Mesothelial cell of epicardium (in vitro differentiated cells): ENCODE measurements at regions not wholly inside any gene's neighbourhood (a gene's known extent, or its start where the extent isn't known, plus 50 kb on each side); places are given as distances from the start of the nearest gene placed in this dataset.

ENCODE experiments used
- DNase-seq, 2 experiments: peaks; one replicate each; pipeline ENCODE4 v3.0.0; 2021; ENCODE audit warnings: low spot score in 2 of 2; ENCODE audit not compliant: unreplicated experiment in 2 of 2
- H3K27ac Mint-ChIP-seq: 2 replicates; pipeline ENCODE4 v1.8.0; 2021; ENCODE audit warnings: mixed read lengths
- H3K27me3 Mint-ChIP-seq: 2 replicates; pipeline ENCODE4 v1.8.0; 2021; ENCODE audit warnings: low read depth, mixed read lengths
- H3K36me3 Mint-ChIP-seq: 2 replicates; pipeline ENCODE4 v1.8.0; 2021; ENCODE audit warnings: mixed read lengths
- H3K4me1 Mint-ChIP-seq: 2 replicates; pipeline ENCODE4 v1.8.0; 2021; ENCODE audit warnings: mixed read lengths
- H3K4me3 Mint-ChIP-seq: 2 replicates; pipeline ENCODE4 v1.8.0; 2021; ENCODE audit warnings: mild to moderate bottlenecking, moderate library complexity, mixed read lengths
- H3K9me3 Mint-ChIP-seq: 2 replicates; pipeline ENCODE4 v1.8.0; 2021; ENCODE audit warnings: mixed read lengths
- CTCF ChIP-seq: fragments of 200-600 bp; sonication (generic); IDR thresholded peaks from one replicate; pipeline ENCODE4 v1.5.0; 2021; ENCODE audit warnings: antibody characterized with exemption; ENCODE audit not compliant: unreplicated experiment

DNA sequence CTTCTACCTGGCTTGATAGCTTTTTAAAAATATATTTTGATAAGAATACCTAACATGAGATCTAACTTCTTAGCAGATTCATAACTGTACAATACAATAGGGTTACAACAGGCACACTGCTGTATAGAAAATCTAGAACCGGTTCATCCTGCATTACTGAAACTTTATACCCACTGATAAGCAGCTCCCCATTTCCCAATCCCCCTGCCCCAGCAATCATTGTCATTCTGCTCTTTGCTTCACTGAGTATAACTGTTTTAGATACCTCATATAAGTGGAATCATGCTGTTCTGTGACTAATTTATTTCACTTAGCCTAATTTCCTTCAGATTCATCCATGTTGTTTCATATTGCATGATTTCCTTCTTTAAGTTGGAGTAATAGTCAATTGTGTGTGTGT lies 906.0 kb downstream of the GBE1 start:
- Mint-ChIP-seq H3K27me3 (no peaks in the 10 kb centered on the region), H3K4me3 (no peak overlapping the region), H3K4me1 (no peaks in the 10 kb centered on the region), H3K27ac (no peak overlapping the region), H3K36me3 (no peaks in the 10 kb centered on the region), H3K9me3 (peaks cover under 1% of the 10 kb centered on the region)
- TF ChIP-seq CTCF, result no peak
- DNase-seq, result no peak

DNA sequence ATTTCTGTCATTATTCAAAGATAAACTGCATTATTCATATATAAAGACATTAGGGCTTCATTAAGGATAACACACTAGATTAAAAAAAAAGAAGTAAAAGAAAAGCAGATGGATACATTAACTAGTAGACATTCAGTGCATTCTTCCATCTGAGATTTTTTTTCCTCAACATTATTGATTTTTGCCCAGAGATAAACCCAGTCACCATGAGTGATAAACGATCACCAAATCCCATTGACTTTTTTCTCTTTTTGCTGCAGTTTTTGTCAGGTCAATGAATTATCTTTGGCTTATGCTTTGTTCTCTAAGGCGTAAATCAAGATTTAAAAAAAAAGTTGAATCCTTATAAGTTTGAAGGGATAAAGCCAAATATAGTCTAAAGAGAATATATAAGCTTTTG lies 925.0 kb downstream of the GBE1 start:
- no peaks in the 10 kb centered on the region for H3K36me3 Mint-ChIP-seq
- DNase-seq, result no peak
- no peak overlapping the region for H3K27ac Mint-ChIP-seq
- no peak for TF ChIP-seq CTCF
- no peaks in the 10 kb centered on the region for H3K27me3 Mint-ChIP-seq
- peaks cover 34% of the 10 kb centered on the region for H3K9me3 Mint-ChIP-seq
- H3K4me1 Mint-ChIP-seq, result no peaks in the 10 kb centered on the region
- H3K4me3 Mint-ChIP-seq, result no peak overlapping the region

DNA sequence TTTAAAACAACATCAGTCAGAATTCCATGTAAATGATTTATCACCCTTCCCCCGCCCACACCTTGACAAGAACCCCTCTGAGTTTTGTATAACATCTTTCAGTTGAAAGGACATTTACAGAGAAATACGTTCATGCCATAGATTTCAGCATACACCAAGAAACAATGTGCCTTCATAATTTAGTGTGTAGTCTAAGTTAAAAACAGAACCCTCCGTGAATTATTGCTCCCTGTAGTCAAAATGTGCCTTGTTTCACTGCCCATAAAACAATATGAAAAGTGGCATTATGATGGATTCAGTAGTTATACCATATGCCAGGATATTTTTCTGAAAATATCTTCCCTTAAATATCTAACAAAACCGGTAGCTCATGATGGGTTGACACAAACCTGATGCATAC lies 953.9 kb downstream of the GBE1 start:
- TF ChIP-seq CTCF, result no peak
- Mint-ChIP-seq H3K27me3 (peaks cover 5% of the 10 kb centered on the region), H3K4me3 (no peak overlapping the region), H3K27ac (no peak overlapping the region), H3K4me1 (no peaks in the 10 kb centered on the region), H3K9me3 (no peaks in the 10 kb centered on the region), H3K36me3 (no peaks in the 10 kb centered on the region)
- no peak for DNase-seq

- no peak for TF ChIP-seq CTCF
- Mint-ChIP-seq H3K9me3 (no peaks in the 10 kb centered on the region), H3K27ac (no peak overlapping the region), H3K4me1 (no peaks in the 10 kb centered on the region), H3K4me3 (no peak overlapping the region), H3K27me3 (peaks cover 5% of the 10 kb centered on the region), H3K36me3 (no peaks in the 10 kb centered on the region)
- no peak for DNase-seq
Observed at GRCh38 chr3:80806673-80807072, 954.8 kb downstream of the GBE1 start.

DNA sequence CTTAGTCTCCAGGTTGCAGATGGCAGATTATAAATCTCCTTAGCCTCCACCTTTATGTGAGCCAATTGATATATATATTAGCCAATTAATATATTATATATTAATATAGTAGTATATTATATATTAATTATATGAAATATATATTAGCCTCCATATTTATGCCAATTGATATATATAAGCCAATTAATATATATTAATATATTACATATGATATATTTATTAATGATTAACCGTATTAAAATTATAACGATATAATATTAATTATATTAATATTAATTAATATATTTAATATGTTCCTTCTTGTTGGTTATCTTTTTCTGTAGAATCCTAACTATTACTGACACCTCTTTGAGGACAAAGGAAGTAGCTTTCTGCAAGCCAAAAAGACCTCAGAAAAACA lies 972.5 kb downstream of the GBE1 start:
- no peaks in the 10 kb centered on the region for H3K36me3 Mint-ChIP-seq
- peaks cover 3% of the 10 kb centered on the region for H3K9me3 Mint-ChIP-seq
- H3K27ac Mint-ChIP-seq, result no peak overlapping the region
- H3K4me3 Mint-ChIP-seq, result no peak overlapping the region
- H3K27me3 Mint-ChIP-seq, result no peaks in the 10 kb centered on the region
- H3K4me1 Mint-ChIP-seq, result no peaks in the 10 kb centered on the region
- no peak for DNase-seq
- no peak for TF ChIP-seq CTCF

- no peak overlapping the region for H3K27ac Mint-ChIP-seq
Observed at GRCh38 chr3:80785875-80786274, 975.6 kb downstream of the GBE1 start.

More at GRCh38 chr3:80785875-80786274, 975.6 kb downstream of the GBE1 start:
- Mint-ChIP-seq H3K27me3 (no peaks in the 10 kb centered on the region), H3K4me3 (no peak overlapping the region), H3K36me3 (no peaks in the 10 kb centered on the region), H3K9me3 (peaks cover 3% of the 10 kb centered on the region), H3K4me1 (no peaks in the 10 kb centered on the region)
- TF ChIP-seq CTCF, result no peak
- no peak for DNase-seq
